AG09309 (cell line): ENCODE measurements at regions not wholly inside any gene's neighbourhood (a gene's known extent, or its start where the extent isn't known, plus 50 kb on each side); places are given as distances from the start of the nearest gene placed in this dataset.

Experiments used
- DNase-seq: peaks from one replicate; pipeline ENCODE4 v3.0.0-alpha.2; 2010; ENCODE audit warnings: low read depth
- H3K4me3 ChIP-seq: 2 replicates; pipeline ENCODE4 v1.5.1; 2011; ENCODE audit warnings: mild to moderate bottlenecking, low read depth, low read length, moderate library complexity; ENCODE audit not compliant: control insufficient read depth
- CTCF ChIP-seq: IDR thresholded peaks from 2 replicates; pipeline ENCODE4 v1.5.1; 2011; ENCODE audit warnings: mild to moderate bottlenecking, low read depth, low read length, inconsistent platforms; ENCODE audit not compliant: insufficient read depth, control insufficient read depth; ENCODE audit errors: missing control alignments

DNA sequence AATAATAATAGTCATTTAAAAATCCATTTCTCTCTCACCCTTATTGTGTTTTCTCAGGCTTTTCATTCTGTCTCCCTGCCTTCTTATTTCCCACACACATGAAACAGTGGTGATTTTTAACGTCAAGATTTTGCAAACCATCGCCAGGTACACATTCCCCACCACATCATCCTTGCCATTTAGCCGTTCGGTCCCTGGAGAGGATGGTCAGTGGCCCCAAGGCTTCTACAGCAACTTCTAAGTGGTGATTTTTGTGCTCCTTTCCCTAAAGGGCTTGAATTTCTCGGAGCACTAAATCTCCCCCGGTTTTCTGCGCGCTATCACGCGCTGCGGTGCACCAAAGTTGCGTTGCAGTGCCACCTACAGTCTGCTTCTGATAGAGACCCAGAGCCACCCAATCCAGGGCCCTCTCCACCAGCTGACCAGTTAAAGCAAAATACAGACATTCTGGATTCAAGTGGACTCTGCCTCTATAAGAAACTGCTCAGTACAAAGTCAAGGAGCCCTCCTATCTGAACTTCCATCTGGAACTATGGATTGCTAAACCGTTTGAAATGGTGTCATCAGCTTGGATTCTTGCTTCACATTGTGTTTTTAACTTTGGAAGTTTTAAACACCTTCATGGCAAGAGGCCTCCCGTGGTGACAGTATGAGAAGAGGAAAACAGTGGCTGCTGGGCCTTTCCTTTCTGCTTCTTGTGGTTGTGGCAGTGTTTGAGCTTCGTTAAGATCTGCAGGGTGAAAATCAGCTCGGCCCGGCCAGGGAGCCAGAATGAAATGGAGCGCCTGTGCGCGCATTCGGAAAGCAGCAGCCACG is 234.0 kb downstream of the SPTSSA start:
- DNase-seq = no peak
- no peak overlapping the region; the same call in 1 of the 2 replicates for H3K4me3 ChIP-seq
- peak; percentile 85 for TF ChIP-seq CTCF

DNA sequence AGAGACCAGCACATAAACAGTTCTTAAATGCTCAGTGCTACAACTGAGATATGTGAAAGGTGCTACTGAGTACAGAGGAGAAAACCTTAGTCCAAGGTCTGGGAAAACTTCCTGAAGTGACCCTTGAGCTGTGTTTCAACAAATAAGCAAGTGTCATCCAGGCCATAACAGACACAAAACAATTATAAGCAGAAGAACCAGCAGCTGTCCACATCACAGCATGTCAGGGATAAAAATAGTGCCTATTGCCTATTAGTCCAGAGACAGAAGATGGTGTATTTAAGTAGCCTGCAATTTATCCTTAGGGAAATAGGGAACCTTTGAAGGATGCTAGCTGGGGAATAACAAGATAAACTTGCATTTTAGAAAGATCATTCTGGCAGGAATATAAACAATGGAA is 237.8 kb downstream of the SPTSSA start:
- no peak for DNase-seq
- TF ChIP-seq CTCF = no peak
- no peak overlapping the region for H3K4me3 ChIP-seq

GRCh38 chr14:34223373-34224148 is 238.5 kb downstream of the SPTSSA start:
- TF ChIP-seq CTCF = no peak
- H3K4me3 ChIP-seq = no peak overlapping the region
- no peak for DNase-seq

- TF ChIP-seq CTCF = no peak
- no peak overlapping the region for H3K4me3 ChIP-seq
- no peak for DNase-seq
These were observed 239.2 kb downstream of the SPTSSA start for GRCh38 chr14:34222867-34223266.

- H3K4me3 ChIP-seq = no peak overlapping the region
- DNase-seq = no peak
- no peak for TF ChIP-seq CTCF
These were observed 239.9 kb downstream of the SPTSSA start for GRCh38 chr14:34222122-34222521.

DNA sequence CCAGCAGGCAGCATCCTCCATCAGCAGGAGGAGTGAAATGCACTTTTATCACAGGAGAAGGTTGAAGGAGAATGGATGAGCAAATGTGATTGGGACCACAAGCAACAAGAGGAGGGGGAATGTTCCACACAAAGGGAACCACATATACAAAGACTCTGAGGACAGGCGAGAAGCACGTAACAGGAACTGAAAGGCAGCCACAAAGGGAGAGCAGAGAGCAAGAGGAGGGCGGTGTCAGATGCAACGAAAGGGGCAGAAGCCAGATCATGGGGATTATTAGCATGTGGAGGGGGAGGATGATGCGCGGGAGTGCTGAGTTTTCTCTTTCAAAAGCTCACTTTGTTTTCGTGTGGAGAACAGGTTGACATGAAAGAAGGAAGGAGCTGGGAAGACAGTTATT is 241.1 kb downstream of the SPTSSA start:
- no peak for TF ChIP-seq CTCF
- no peak for DNase-seq
- H3K4me3 ChIP-seq = no peak overlapping the region
